NCI-H226 (cell line): ENCODE measurements at regions not wholly inside any gene's neighbourhood (a gene's known extent, or its start where the extent isn't known, plus 50 kb on each side); places are given as distances from the start of the nearest gene placed in this dataset.

ENCODE experiments used
- DNase-seq: peaks from one replicate; pipeline ENCODE4 v3.0.0-alpha.2; 2015

DNA sequence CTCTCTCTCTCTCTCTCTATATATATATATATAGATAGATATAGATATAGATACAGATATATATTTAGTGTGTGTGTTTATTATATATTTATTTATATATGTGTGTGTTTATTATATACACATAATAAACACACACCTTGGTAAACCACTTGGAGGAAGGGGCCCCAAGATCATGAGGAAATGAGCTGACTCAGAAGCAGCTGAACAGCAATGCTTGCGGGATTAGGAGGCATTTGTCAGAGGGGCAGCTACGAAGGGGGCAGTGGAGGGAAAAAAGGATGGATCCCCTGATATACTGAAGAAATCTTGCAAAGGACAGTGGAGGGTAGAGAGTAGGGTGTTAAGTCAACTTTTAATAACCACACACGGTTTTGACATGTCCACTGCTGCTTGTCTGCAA, 120.0 kb upstream of the SORBS2 start:
- DNase-seq, result no peak

- DNase-seq, result no peak
Observed at GRCh38 chr4:185932491-185932890, 120.5 kb upstream of the SORBS2 start.

- DNase-seq, result peak; percentile 33
Observed at GRCh38 chr4:185933078-185933581, 121.1 kb upstream of the SORBS2 start.

DNA sequence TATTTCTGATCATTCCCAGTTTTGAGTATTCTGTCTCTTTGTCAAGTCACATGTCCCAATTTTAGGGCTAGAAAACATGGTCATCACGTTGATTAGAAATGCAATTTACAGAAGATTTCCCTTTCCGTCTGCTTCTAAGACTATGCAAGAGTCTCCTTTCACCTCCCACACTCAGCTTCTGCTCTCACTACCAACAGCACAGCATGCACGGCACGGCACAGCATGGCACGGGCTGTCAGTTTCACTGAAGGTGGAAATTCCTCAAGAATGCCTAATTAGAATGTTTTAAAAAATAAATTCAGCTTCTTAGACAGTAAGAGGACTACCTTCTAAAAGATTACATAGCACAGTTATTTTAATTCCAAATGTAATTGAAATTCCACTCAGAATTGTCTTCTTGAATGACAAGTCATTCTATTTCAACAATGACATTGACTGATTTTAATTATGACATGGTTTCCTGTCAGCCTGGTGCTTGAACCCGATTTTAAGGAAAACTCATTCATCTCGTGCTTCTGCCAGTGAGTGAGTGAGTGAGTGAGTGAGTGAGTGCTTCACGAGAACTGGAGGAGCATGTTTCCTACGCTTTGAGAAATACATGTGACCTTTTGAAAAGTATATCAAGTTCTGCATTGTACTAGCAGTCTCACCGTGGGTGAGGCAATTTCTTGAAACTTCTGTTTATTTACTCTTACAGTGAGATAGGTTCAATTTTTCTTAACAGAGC, 124.8 kb upstream of the SORBS2 start:
- DNase-seq, result no peak

DNA sequence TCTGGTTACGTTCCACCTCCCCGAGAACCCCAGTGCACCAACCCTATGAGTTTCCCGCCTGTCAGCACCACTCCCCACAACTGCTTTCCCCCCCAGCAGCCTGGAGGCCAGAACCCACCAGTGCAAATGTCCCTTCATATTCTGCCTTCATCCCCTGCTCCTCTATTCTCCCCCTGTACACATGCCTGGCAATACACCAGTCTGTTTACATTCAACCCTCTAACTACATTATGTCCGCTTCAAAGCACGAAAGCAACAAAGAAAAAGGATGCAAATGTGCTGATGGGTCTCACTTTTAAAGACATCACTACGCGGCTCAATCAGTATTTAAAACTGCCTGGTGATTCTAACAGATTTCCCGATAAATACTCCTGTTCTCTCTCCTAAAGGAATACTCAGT, 126.7 kb upstream of the SORBS2 start:
- no peak for DNase-seq

DNA sequence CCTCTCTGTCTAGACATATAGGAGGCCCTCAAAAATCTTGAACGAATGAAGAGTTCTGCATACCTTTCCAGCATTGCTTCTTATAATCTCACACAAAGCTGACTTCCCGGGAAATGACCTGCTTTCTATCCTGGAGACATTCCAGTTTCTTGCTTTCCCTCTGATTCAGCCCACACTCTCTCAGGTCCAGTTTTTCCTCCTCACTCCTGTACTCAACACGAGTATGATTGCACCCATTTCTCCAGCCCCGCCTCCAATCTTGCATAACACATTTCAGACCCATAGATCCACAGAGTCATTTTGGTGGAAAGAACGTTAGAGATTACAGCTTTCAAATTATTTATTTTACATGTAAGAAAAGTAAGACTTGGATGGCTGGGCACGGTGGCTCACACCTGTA, 127.5 kb upstream of the TLR3 start:
- peak; percentile 45 for DNase-seq

GRCh38 chr4:185945252-185945651, 123.7 kb upstream of the TLR3 start:
- peak; percentile 16 for DNase-seq

GRCh38 chr4:185945906-185946305, 123.0 kb upstream of the TLR3 start:
- no peak for DNase-seq

DNA sequence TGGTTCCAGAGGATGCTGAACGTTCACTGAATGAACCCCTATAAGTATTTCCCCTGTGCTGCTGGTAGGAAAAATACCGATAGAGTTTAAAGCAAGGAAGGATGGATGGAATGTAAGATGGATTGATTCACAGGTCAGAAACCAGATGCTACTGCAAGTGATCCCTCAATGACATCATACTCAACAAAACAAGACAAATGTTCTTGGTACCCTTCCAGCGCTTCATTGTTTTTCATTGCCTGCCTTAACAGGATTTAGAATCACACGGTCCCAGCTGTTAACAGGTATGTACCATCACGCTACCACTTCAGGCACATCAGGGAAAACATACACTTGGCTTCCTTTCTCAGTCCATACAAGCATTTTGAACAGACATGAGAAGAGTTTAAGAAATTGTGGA, 118.1 kb upstream of the TLR3 start:
- DNase-seq, result no peak

DNA sequence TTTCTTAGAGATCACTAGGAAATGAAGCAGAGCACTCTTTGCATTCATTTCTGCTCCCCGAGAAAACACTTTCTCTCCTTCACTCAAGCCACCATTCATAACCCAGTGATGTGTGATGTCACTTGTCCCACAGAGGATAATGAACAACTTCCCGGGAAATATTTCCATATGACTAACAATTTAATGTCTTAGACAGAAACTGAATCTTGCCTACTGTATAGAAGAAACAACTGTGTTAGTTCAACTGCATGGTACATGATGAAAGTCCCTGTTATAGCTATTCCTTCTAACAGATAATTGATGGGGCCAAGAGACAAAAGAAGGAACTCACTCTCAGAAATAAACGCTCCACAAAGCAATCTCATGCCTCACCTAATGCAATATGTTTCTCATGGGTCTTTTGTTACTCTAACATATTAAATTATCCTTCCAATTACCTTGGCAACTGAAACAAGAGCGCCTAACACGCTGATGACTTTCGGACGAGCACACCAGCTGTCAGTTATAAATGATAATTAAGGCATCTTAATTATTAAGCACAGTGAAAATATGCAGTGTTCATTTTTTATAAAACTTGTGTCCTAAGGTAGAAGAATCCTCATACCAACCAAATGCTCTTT, 113.7 kb upstream of the TLR3 start:
- no peak for DNase-seq

GRCh38 chr4:185955826-185956543, 113.0 kb upstream of the TLR3 start:
- DNase-seq, result no peak

DNA sequence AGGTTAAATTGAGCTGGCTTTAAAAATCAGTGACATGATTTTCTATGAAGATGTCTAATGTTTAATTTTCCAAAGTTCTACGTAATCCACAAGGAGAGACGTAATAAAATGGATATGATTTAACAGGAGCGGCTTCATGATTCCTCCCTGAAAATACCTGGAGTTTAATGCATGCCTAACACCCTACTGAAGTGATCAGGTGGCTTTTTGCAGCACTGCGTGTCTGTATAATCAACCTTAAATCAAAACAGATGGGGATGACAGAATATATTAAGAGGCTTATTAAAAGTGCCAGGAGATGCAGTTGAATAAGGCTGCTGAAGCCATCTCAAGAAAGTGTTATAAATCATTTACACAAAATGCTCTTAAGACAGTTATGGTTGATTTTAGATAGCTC, 112.4 kb upstream of the TLR3 start:
- no peak for DNase-seq

DNA sequence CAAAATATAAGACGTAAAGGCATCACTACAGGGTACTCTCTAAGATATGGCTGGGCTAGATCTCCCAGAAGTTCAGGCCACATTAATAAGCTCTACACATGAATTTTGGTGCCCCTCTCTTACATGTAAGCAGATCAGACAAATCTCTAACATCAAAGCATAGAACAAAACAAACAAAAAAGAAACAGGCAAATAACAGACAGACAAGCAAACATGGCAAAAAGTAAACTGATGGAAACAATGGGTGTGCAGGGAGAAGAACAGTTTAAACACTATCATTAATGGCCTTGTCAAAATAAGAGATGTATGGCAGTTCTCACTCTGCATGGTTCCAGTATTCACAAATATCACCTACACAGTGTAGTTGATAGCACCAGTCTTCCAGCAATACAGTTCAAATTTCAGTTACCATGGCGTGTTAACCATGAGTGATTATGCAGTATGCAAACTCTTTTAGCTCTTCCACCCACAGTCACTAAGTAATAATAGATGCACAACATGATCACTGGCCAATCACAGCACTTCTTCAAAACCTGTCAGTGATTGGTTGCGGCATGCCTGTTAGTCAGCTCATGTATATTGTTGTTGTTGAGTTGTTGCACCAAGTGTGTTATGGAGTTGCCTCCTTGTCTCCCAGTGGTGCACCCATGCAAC, 110.7 kb upstream of the TLR3 start:
- no peak for DNase-seq

DNA sequence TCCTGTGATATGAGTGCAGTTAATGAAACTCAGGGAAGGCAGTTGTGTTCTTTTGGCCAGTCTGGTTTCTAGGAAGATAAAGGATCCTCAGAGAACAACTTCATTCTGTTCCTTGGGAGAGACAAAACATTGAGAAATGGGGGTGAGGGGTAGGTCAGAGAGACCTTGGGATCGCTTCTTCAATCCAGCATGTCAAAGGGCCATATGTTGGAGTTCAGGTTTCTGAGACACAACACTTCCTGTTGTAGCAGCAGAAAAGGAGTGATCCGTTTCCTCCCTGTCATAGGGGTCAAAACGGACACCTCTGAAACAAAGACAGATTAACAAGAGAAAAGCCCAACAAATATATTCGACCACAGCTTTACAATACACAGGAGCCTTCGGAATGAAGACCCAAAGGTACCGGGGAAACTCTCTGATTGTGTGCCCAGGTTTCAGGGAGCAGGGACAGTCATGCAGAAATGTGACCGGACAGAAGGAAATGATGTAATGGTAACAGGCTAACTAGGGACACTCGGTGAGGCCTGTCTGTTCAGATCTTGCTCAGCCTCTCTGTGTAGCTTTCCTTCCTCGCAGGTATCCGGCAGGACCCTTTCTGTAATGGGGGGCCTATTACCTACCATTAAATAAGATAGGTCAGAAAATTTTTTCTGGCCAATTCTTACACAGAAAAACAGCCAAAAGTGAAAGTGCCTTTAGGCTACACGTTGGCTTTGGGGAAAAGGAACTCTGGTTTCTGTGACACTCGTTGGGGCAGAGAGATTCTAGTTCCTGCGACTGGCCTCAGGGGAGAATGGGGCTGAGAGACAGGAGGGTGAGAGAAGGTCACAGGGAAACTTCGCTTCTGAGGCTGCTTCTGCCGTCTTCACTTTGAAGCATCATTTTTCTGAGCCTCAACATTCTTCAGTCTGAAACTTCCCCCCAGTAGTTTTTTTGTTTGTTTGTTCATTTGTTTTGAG, 103.3 kb upstream of the TLR3 start:
- DNase-seq, result no peak

DNA sequence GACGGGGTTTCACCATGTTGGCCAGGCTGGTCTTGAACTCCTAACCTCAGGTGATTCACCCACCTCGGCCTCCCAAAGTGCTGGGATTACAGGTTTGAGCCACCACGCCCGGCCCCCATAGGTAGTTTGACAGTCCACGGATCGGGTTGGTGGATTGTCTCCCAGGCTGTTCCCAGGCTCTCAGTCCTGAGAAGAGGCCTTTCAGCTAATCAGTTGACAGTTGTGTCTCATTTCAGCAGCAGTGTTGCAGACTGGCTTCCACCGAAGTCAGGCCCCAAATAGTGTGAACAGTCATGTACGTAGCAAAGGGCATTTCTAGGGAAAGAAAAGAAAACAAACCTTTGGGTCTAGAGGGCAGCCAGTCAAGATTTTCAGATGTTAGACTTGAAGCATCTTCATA, 102.4 kb upstream of the TLR3 start:
- DNase-seq, result no peak

DNA sequence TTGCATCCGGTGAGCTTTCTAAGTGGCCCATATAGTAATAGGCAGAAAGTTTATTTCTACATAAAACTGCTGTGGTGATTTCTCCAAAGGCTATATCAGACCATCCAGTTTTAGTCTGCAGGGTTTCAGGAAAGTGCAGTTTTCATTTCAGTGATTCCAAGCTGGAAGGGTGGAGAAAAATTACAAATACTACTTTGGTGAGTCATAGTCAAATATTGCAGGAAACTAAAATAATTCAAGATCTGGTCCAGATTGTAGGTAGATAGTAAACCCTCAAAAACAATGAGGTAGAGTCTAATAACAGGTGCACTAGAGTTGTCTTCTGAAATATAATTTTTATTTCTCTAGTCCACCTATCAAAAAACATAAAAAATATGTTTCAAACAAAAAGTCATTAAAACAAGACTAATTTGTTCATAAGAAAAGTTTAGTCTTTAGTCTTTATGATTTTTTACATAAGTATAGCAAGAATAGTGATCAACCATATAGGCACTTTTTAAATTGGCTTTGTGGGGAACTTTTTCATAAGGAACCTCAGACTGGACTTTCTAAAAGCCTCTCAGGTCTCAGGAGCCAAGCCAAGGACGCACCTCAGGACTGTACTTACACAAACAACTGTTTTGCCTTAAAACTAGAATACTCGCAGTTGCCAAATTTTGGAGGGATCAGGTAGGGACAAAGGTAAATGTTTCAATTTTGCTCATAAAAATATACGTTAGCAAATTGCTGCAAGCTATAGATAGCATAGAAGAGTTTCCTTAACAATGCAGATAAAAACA, 101.8 kb upstream of the TLR3 start:
- DNase-seq, result no peak

DNA sequence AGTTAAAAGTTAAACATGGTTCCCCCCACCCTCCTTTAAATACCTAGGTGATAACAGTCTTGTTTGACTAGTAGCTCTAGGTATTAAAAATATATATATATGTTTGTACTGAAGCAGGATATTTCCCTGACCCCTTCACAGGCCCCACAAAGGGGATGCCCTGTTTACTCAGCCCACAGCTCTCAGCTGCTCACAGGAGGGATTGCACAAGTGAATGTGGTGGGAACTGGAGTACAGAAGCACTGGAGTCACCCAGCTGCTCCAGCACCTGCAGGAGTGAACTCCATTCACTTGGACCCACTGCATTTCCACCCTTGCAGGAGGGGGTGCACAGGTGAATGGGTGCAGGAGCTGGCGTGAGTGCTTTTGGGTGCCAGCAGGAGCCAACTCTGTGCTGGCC, 99.3 kb upstream of the TLR3 start:
- no peak for DNase-seq

- peak; percentile 80 for DNase-seq
Observed at GRCh38 chr4:185987961-185988627, 80.9 kb upstream of the TLR3 start.

- no peak for DNase-seq
Observed at GRCh38 chr4:185991770-185992169, 77.2 kb upstream of the TLR3 start.

DNA sequence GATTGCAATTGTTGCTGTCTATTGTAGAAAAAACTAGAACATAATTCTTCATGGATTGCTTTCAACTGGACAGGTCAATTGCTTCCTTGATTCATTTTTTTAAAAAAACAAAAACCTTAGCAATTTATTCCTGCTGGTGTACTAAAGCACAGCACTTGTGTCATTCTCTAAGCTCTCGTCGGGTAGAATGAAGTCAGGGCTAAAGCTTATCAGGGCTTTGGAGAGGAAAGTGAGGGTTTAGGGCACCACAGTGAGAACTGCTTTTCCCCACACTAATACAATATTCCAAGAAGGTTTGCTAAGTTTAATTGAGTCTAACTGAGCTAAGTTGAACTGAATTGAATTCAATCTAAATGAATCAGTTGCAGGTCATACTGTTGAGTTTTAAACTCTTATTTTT, 76.4 kb upstream of the TLR3 start:
- no peak for DNase-seq
